HG03280 (cell line): ENCODE measurements at regions not wholly inside any gene's neighbourhood (a gene's known extent, or its start where the extent isn't known, plus 50 kb on each side); places are given as distances from the start of the nearest gene placed in this dataset.
"Not testable (repeated sequence)": the region's sequence is repeated elsewhere in the genome, so short reads cannot be mapped to it uniquely, and the experiment has no call there.

Source experiments
- ATAC-seq: cut with Tn5 transposase; IDR thresholded peaks from one replicate; pipeline ENCODE4 v1.9.1; 2021; ENCODE audit warnings: mild to moderate bottlenecking, moderate library complexity; ENCODE audit not compliant: unreplicated experiment

GRCh38 chr14:44453433-44454171, 53.5 kb downstream of the FSCB start:
- ATAC-seq = peak; percentile 83

- not testable (repeated sequence) for ATAC-seq
These were observed 56.9 kb downstream of the FSCB start for GRCh38 chr14:44450232-44450631.

- ATAC-seq = no peak
These were observed 57.4 kb downstream of the FSCB start for GRCh38 chr14:44449680-44450079.

- no peak for ATAC-seq
These were observed 58.1 kb downstream of the FSCB start for GRCh38 chr14:44448951-44449358.

- ATAC-seq = no peak
These were observed 60.1 kb downstream of the FSCB start for GRCh38 chr14:44446965-44447364.

- no peak for ATAC-seq
These were observed 62.6 kb downstream of the FSCB start for GRCh38 chr14:44444454-44444853.

- no peak for ATAC-seq
These were observed 68.1 kb downstream of the FSCB start for GRCh38 chr14:44438936-44439335.

- no peak for ATAC-seq
These were observed 68.9 kb downstream of the FSCB start for GRCh38 chr14:44438221-44438620.

GRCh38 chr14:44436458-44436857, 70.6 kb downstream of the FSCB start:
- no peak for ATAC-seq

- no peak for ATAC-seq
These were observed 78.7 kb downstream of the FSCB start for GRCh38 chr14:44428231-44428945.

GRCh38 chr14:44422699-44423098, 84.4 kb downstream of the FSCB start:
- ATAC-seq = no peak

- no peak for ATAC-seq
These were observed 86.9 kb downstream of the FSCB start for GRCh38 chr14:44420226-44420625.

- no peak for ATAC-seq
These were observed 88.2 kb downstream of the FSCB start for GRCh38 chr14:44418856-44419255.

- ATAC-seq = no peak
These were observed 89.3 kb downstream of the FSCB start for GRCh38 chr14:44417809-44418208.

- no peak for ATAC-seq
These were observed 92.4 kb downstream of the FSCB start for GRCh38 chr14:44414646-44415045.

GRCh38 chr14:44412858-44413569, 94.1 kb downstream of the FSCB start:
- no peak for ATAC-seq

GRCh38 chr14:44405011-44405486, 102.0 kb downstream of the FSCB start:
- no peak for ATAC-seq

- ATAC-seq = no peak
These were observed 102.5 kb downstream of the FSCB start for GRCh38 chr14:44404599-44404998.

- no peak for ATAC-seq
These were observed 103.0 kb downstream of the FSCB start for GRCh38 chr14:44404036-44404435.

- no peak for ATAC-seq
These were observed 103.9 kb downstream of the FSCB start for GRCh38 chr14:44403193-44403592.

GRCh38 chr14:44396226-44396625, 110.9 kb downstream of the FSCB start:
- no peak for ATAC-seq

- no peak for ATAC-seq
These were observed 114.1 kb downstream of the FSCB start for GRCh38 chr14:44392984-44393383.
